AG20443 (cell line): ENCODE measurements at regions not wholly inside any gene's neighbourhood (a gene's known extent, or its start where the extent isn't known, plus 50 kb on each side); places are given as distances from the start of the nearest gene placed in this dataset.
A peak's percentile ranks its signal among the peaks of the same experiment; 100 is the strongest.

Source experiments
- DNase-seq: peaks from one replicate; pipeline ENCODE4 v3.0.0; 2012; ENCODE audit warnings: low spot score, mixed read lengths

DNA sequence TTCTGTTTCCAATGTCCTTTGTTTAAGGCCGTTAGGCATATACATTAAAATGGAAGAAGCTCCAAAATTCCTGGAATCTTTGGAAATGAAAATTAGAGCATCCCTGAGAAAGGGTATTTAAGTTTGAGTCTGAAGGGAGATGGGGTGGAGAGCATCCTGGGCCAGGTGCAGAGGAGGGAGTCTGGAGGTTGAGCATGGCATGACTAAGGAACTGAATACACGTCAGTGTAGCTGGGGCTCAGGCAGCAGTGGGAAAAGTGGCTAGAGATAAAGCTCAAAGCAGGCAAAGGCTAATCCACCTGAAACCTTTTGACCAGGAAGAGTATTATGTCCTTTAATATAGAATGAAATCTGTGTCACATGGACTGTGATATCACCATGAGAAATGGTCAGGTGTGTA is 669.0 kb upstream of the RBFOX1 start:
- no peak for DNase-seq

- no peak for DNase-seq
These were observed 675.9 kb upstream of the RBFOX1 start for GRCh38 chr16:6656760-6657159.

GRCh38 chr16:6646891-6647290 is 685.8 kb upstream of the RBFOX1 start:
- DNase-seq = no peak

GRCh38 chr16:6645768-6646568 is 686.7 kb upstream of the RBFOX1 start:
- no peak for DNase-seq

DNA sequence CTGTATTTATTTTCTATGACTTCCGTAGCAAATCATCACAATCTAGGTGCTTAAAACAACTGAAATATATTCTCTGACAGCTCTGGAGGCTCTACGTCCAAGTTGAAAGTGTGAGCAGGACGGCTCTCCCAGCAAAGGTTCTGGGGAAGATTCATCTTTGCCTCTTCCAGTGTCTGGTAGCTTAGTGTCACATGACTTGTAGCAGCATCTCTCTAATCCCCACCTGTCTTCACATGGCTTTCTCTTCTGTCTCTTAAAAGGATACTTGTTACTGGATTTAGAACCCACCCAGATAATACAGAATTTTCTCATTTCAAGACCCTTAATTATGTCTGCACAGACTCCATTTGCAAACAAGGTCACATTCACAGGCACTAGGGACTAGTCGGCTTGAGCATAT is 687.7 kb upstream of the RBFOX1 start:
- DNase-seq = no peak

- DNase-seq = peak; percentile 44
These were observed 689.5 kb upstream of the RBFOX1 start for GRCh38 chr16:6643080-6643686.

DNA sequence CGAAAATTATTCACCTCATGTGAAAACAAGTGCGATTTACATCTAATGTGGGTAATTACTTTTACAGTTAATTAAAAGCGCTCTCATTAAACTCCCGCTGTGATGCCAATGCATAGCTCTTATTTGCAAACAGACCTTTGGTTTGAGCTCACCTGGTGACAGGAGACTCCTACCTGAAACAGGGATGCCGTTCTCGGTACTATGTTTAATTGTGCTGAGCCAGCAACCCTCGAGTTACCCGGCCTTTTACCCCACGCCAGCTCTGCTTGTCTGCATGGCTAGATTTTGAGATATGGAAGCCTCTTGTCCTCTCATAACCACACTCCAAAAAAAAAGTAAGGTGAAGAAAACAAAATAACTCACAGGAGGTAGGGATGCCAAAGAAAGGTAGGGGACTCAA is 690.4 kb upstream of the RBFOX1 start:
- DNase-seq = no peak

- DNase-seq = no peak
These were observed 691.6 kb upstream of the RBFOX1 start for GRCh38 chr16:6641091-6641490.

- DNase-seq = no peak
These were observed 696.2 kb upstream of the RBFOX1 start for GRCh38 chr16:6636457-6636856.

DNA sequence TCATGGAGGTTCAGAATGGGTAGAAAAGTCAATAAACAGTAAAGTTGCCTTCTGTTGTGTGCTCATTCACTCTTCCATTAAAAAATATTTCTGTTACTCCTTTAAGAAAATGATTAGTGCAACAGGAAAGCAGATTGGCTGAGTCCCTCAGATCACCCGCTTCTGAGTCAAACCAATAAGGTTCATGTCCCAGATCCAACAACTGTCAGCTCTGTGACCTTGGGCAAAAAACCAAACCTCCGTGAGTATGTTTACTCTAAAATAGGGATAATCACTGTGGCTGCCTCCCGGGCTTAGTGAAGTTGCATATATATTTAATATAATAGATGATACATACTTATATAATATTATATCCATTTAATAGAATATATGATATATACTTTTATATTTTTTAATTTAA is 698.5 kb upstream of the RBFOX1 start:
- DNase-seq = no peak

DNA sequence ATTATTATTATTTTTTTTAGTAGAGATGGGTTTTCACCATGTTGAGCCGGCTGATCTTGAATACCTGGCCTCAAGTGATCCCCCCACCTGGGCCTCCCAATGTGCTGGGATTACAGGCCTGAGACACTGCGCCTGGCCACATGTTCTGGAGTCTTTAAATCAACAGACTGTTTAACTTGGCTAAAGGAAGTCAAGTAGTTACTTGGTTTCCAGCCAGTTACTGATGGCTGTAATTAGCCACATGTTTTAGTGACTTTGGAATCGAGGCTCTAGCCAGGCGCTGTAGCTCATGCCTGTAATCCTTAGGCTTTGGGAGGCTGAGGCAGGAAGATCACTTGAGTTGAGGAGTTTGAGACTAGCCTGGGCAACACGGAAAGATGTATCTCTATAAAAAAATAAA is 699.2 kb upstream of the RBFOX1 start:
- DNase-seq = no peak

GRCh38 chr16:6629110-6629509 is 703.5 kb upstream of the RBFOX1 start:
- DNase-seq = no peak

DNA sequence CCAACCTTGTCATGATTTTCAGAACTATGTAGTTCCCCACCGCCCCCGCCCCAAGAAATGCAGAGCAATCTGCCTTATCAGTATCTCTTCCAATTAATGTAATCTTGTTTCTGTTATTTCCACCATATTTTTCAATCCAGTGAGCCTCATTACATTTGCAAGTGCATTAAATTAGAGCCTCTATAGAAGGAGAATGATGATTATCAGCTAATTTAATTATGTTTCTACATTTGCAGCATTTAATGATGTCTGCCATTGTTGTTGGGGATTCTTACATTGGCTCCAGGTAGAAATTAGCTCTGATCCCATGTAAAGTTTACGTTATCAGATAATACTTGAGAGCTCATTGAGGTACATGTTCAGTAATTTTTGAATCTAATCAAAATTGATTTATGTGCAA is 707.0 kb upstream of the RBFOX1 start:
- no peak for DNase-seq

GRCh38 chr16:6618874-6619273 is 713.8 kb upstream of the RBFOX1 start:
- no peak for DNase-seq

DNA sequence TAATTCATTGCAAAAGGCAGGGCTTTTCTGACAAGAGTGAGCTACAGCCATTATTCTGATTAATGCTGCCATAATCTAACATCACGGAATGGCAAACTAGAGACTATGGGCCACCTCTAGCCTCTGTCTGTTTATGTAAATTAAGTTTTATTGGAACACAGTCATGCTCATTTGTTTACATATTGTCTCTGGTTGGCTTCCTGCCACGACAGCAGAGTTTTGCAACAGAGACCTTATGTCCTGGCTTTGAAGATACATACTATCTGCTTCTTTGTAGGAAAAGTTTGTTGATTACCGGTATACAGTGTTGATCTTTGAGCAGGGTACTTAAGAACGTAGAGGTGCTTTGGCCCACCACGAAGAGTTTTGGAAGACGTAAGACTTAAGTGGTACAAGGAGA is 715.9 kb upstream of the RBFOX1 start:
- no peak for DNase-seq

DNA sequence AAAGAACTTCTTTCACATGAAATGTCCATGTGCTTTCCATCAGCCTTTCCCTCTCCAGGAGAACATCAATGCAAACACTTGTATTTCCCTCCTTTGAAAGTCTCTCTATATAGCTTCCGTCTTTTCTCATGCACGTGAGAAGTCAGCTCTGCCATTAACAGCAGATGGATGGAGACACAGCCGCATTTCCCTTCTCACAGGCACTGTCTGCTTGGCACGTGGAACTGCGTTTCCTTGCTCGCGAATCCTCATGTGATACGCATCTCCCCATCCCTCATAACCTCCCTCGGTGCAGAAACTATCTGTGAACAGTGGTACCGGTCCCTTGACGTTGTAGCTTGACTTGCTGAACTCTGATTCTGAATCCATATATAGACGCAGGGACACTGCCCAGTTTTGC is 717.0 kb upstream of the RBFOX1 start:
- DNase-seq = no peak

DNA sequence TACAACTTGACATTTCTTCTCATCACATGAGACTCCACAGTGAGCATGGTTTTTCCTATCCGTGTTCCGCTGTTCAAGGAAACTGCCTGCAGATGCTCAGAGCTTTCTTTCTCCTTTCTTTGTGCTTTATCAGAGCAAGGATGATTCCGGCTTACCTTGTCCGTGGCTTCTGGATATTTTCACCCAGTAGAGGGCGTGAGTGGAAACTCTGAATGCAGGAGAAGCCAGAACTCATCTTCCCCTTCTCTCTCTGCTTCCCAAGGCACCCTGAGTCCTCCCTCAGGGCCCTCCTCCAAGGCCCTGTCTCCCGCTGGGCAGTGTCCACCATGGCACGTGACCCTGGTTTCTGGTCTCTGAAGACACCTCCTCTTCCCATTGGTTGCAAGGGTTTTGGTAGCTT is 721.1 kb upstream of the RBFOX1 start:
- no peak for DNase-seq

DNA sequence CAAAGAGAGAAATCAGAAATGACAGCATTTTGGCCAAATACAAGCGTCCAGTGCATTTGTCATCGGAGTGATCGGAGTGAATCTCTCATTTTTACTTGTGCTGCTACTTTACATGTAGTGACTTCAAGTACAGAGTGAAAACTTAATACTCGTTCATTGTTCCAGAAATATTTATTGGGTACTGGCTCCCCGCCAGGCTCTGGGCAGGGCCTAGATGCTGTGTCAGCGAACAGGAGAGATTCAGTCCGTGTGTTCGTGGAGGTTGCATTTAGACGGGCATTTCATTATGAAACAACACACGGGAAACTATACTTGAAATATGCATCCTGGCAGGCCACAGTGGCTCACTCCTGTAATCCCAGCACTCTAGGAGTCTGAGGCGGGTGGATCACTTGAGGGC is 727.2 kb upstream of the RBFOX1 start:
- DNase-seq = no peak

DNA sequence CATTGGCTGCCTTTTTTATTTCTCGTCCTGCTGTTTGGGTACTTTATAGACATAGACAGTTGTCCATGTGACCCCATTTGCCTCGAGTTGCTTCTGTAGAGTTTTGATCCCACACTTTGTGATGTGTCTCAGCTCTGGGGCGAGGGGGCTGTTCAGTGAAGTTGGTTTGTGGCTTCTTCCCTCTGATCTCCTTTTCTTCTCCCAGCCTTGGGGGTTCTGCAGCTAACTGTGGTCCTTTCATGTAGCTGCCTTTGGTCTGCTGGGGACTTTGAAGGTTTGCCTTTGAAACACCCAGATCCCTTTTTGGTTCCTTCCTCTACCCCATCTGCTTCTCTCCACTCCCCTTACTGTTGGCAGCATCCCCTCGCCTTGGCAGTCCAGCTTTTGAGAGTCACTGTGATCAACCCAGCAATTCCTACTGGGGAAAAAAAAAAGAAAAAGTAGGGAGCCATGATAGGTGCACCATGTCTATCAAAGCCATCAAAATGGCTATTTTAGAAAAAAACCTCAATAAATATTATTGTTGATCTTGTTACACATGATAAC is 728.8 kb upstream of the RBFOX1 start:
- DNase-seq = no peak

DNA sequence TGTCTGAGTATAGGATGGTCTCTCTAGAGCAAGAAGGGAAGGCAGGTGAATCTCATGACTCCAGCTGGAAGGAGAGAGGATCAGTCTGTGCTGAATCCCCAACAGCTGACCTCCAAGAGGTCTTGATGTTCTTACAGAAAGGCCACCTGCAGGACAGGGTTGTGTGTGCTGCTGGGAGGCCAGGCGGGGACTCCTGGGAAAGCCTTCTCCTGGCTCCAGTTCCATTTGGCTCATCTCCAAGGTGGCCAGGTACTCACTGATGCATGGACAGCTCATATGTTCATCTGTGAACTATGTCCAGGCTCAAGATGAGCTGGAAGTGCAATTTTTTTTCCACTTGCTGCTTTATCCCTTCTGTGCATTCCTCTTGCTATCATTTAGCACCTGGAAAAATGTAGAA is 730.2 kb upstream of the RBFOX1 start:
- no peak for DNase-seq

- no peak for DNase-seq
These were observed 732.5 kb upstream of the RBFOX1 start for GRCh38 chr16:6600167-6600566.

DNA sequence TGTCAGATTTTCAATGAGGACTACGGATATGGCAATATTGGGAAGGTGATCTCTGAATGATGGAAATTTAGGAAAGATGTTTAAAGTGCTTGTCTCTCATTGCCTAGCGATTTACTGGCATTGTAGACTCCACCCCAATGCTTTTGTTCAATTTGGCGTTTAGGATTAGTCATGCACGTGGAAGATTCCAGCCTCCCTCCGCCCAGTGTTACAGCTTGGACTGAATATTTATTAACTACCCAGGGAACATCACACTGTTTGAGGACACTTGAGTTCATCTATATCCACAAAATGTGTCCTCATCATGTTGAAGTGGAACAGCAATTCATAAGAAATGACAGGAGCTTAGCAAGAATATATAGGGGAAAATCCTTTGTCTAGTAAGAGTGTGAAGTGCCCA is 738.8 kb upstream of the RBFOX1 start:
- DNase-seq = no peak

- DNase-seq = no peak
These were observed 756.0 kb upstream of the RBFOX1 start for GRCh38 chr16:6576606-6577005.

- DNase-seq = no peak
These were observed 756.5 kb upstream of the RBFOX1 start for GRCh38 chr16:6576113-6576512.
